Parathyroid adenoma (tissue), 2 donors: ENCODE measurements at regions not wholly inside any gene's neighbourhood (a gene's known extent, or its start where the extent isn't known, plus 50 kb on each side); places are given as distances from the start of the nearest gene placed in this dataset.

ENCODE experiments used
- H2AFZ ChIP-seq: fragments of 300-600 bp; sonication (generic); one replicate; pipeline ENCODE4 v1.7.0; 2017; ENCODE audit warnings: antibody characterized with exemption, mild to moderate bottlenecking
- H3K27ac ChIP-seq: fragments of 300-600 bp; sonication (generic); one replicate; pipeline ENCODE4 v1.7.0; 2017
- H3K27me3 ChIP-seq: fragments of 300-600 bp; sonication (generic); one replicate; pipeline ENCODE4 v1.7.0; 2017; ENCODE audit warnings: low read length; ENCODE audit not compliant: control insufficient read depth, insufficient read depth
- H3K36me3 ChIP-seq: fragments of 300-600 bp; sonication (generic); one replicate; pipeline ENCODE4 v1.7.0; 2017; ENCODE audit warnings: low read length; ENCODE audit not compliant: control insufficient read depth, insufficient read depth
- H3K4me1 ChIP-seq: fragments of 300-600 bp; sonication (generic); one replicate; pipeline ENCODE4 v1.7.0; 2017; ENCODE audit warnings: control low read depth
- H3K4me2 ChIP-seq: fragments of 300-600 bp; sonication (generic); one replicate; pipeline ENCODE4 v1.7.0; 2017; ENCODE audit warnings: low read length
- H3K4me3 ChIP-seq: fragments of 300-600 bp; sonication (generic); one replicate; pipeline ENCODE4 v1.7.0; 2017; ENCODE audit warnings: low read depth, low read length
- H3K79me2 ChIP-seq: fragments of 300-600 bp; sonication (generic); one replicate; pipeline ENCODE4 v1.7.0; 2017; ENCODE audit warnings: control low read depth
- H3K9ac ChIP-seq: fragments of 300-600 bp; sonication (generic); one replicate; pipeline ENCODE4 v1.7.0; 2017; ENCODE audit warnings: mild to moderate bottlenecking
- H3K9me3 ChIP-seq: fragments of 300-600 bp; sonication (generic); one replicate; pipeline ENCODE4 v1.7.0; 2017; ENCODE audit warnings: low read length; ENCODE audit not compliant: control insufficient read depth
- CTCF ChIP-seq: fragments of 300-600 bp; sonication (generic); IDR thresholded peaks from one replicate; pipeline ENCODE4 v1.7.0; 2017; ENCODE audit warnings: antibody characterized with exemption, mild to moderate bottlenecking
- donor health status: primary hyperparathyroidism.

GRCh38 chrX:13489454-13489853, 79.9 kb upstream of the EGFL6 start:
- H3K4me3 ChIP-seq: no peak overlapping the region
- no peaks in the 10 kb centered on the region for H3K79me2 ChIP-seq
- H3K27ac ChIP-seq: no peak overlapping the region
- no peaks in the 10 kb centered on the region for H3K4me1 ChIP-seq
- no peak for TF ChIP-seq CTCF
- H3K36me3 ChIP-seq: no peaks in the 10 kb centered on the region
- H3K9me3 ChIP-seq: no peaks in the 10 kb centered on the region
- no peak overlapping the region for H3K9ac ChIP-seq
- H3K4me2 ChIP-seq: no peak overlapping the region
- H2AFZ ChIP-seq: no peak overlapping the region
- no peaks in the 10 kb centered on the region for H3K27me3 ChIP-seq

- peak; percentile 33 for TF ChIP-seq CTCF
- Histone ChIP-seq H3K36me3 (no peaks in the 10 kb centered on the region), H3K4me3 (no peak overlapping the region), H3K27me3 (no peaks in the 10 kb centered on the region), H3K4me2 (no peak overlapping the region), H2AFZ (no peak overlapping the region), H3K9ac (no peak overlapping the region), H3K79me2 (no peaks in the 10 kb centered on the region), H3K27ac (no peak overlapping the region), H3K4me1 (no peaks in the 10 kb centered on the region), H3K9me3 (no peaks in the 10 kb centered on the region)
Measured at GRCh38 chrX:13487731-13488505, 81.5 kb upstream of the EGFL6 start.

- no peak overlapping the region for H3K9ac ChIP-seq
- no peaks in the 10 kb centered on the region for H3K36me3 ChIP-seq
- H3K4me2 ChIP-seq: no peak overlapping the region
- H3K27ac ChIP-seq: no peak overlapping the region
- H3K27me3 ChIP-seq: no peaks in the 10 kb centered on the region
- no peak overlapping the region for H3K4me3 ChIP-seq
- no peak overlapping the region for H2AFZ ChIP-seq
- no peaks in the 10 kb centered on the region for H3K79me2 ChIP-seq
- H3K4me1 ChIP-seq: no peaks in the 10 kb centered on the region
- H3K9me3 ChIP-seq: no peaks in the 10 kb centered on the region
- TF ChIP-seq CTCF: no peak
Measured at GRCh38 chrX:13485167-13485566, 84.2 kb upstream of the EGFL6 start.

GRCh38 chrX:13483773-13484172, 85.6 kb upstream of the EGFL6 start:
- H3K4me1 ChIP-seq: no peaks in the 10 kb centered on the region
- no peak overlapping the region for H3K4me3 ChIP-seq
- H3K9ac ChIP-seq: no peak overlapping the region
- no peak for TF ChIP-seq CTCF
- H3K27me3 ChIP-seq: no peaks in the 10 kb centered on the region
- H3K27ac ChIP-seq: no peak overlapping the region
- no peaks in the 10 kb centered on the region for H3K36me3 ChIP-seq
- no peaks in the 10 kb centered on the region for H3K79me2 ChIP-seq
- no peak overlapping the region for H2AFZ ChIP-seq
- H3K9me3 ChIP-seq: no peaks in the 10 kb centered on the region
- no peak overlapping the region for H3K4me2 ChIP-seq
